MV-4-11 (cell line): ENCODE measurements at regions not wholly inside any gene's neighbourhood (a gene's known extent, or its start where the extent isn't known, plus 50 kb on each side); places are given as distances from the start of the nearest gene placed in this dataset.

Source experiments
- DNase-seq: peaks from one replicate; lab custom pipeline; 2025; lab: John Stamatoyannopoulos, UW

DNA sequence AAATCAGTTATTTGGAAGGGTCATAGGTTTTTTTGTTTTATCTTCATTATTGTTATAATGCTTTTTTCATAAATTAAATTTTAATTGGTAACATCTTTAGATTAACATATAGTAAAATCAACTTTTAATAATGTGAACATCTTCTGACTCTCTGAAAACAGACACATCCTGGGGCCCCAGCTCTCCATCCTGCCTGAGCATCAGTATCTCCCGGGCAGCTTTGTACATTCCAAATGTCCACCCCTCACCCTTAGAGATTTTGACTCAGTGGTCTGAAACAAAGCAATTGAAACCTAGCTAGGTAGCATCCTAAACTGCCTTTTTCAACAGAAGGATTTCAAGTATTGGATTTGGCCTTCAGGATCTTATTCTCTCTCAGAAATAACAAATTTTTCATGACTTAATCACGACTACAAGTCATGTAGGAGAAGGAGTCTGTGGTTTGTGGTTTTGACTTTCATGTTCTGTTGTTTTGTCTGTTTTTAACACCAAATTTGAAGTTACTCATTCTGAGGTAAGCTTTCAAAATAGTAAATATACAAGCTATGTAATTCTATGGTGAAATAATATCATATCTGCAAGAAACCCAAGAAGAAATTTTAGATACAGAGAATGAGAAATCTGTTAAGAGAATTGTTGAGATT lies 147.3 kb upstream of the UBE2E2 start:
- DNase-seq: peak; percentile 14

DNA sequence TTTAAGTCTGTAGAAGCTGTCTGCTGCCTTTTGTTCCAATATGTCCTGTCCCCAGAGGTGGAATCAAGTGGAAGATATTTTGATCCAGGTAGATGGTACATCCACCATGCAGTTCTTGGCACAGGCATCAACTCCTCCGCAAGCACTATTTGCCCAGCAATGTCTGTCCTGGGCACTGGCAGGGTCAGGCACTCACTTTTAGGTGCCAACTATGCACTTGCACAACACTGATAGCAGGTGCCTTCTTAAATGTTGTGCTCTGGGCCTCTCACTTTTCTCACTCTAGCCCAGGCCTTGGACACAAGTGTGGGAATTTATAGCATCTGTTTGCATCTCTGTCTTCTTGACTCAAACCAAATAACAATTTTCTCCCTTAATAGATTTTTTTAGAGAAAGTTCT lies 140.5 kb upstream of the UBE2E2 start:
- DNase-seq: no peak

DNA sequence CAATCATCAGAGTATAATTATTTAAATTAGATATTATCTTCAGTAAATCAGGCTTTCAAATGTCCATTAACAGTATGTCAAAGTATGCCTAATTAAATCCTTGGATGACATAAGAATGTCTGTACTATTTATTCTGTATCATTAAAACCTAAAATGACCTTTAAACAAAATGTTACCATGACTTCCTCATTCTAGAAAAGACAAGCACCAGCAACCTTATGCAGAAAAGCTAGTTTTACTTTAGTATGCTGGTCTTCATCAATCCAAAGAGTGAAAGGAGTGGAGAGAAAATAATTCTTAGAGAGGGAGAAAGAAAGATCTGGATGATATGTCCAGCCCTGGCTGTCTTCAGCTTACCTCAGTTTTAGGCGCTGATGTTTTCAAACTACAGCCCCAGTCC lies 140.1 kb upstream of the UBE2E2 start:
- no peak for DNase-seq

DNA sequence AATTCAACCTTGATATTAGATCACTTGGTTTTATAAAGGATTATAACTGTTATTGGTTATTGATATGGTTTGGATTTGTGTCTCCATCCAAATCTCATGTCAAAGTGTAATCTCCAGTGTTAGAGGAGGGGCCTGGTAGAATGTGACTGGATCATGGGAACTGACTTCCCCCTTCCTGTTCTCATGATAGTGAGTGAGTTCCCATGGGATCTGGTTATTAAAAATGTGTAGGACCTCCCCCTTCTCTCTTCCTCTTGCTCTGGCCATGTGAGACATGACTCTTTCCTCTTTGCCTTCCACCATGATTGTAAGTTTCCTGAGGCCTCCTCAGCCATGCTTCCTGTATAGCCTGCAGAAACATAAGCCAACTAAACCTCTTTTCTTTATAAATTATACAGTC lies 136.0 kb upstream of the UBE2E2 start:
- DNase-seq: no peak

DNA sequence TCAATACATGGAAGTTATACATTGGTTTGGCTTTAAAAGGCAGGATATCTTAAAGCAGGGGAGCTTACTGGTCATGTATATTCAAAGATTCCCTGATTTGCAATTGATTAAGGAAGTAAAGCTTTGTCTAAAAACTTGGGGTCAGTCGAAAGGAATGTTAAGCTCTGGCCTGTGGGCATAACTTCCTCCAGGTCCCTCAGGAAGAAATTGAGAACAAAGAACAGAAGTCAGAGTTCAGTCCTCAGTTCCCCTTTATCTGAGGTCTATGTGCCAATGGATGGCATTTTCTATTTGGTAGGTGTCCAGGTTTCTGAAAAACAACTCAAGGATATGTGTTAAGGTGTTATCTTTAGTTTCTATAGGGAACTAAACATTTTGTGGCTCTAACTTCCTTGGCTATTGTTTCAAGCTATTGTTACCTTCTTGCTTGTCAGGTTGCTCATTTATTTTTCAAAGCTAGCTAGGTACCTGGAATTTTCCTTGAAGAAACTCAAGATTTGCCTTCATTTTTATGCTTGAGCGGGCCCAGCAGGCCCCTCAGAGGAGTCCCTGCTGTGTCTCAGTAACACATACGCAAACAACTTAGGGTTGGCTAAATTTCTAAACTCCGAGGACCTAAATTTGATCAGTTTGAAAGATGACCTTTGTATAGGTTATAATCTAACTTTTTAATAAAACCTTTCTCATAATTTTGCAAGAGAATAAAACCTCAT lies 135.0 kb upstream of the UBE2E2 start:
- DNase-seq: peak; percentile 69

DNA sequence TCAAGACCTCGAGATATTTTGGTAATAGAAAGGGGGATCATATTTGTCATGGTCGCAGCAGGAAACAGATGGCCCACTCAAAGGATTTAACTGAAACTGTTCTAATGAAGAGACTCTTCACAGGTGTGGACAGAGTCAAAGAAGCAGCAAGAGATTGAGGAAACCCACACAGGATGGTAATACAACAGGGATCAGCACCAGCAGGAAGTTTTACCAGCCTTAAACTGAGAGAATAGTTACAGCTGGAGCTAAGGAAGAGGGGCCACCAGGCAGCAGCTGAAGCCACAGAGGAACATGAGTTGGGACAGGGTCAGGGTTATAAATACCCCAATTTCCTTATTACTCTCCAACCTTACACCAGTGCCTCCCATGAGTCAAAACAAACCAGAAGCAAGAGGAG lies 131.8 kb upstream of the UBE2E2 start:
- no peak for DNase-seq

DNA sequence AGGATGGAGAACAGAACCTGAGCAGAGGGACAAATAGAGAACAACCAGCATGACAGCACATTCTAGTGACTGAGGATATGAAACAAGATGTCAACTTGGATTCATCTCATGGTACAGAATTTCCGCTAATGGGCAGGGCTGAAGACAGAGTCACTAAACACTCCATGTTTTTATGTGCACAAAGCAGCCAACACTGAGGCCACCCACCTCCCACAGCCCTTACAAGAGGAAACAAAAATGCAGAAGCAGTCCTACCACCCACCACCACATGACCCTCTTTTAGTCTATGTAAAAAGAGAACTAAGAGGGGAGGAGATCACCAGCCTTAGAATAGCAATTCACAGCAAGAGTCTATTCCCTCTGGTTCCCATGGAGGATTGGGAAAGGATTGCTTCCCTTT lies 131.4 kb upstream of the UBE2E2 start:
- DNase-seq: peak; percentile 95

DNA sequence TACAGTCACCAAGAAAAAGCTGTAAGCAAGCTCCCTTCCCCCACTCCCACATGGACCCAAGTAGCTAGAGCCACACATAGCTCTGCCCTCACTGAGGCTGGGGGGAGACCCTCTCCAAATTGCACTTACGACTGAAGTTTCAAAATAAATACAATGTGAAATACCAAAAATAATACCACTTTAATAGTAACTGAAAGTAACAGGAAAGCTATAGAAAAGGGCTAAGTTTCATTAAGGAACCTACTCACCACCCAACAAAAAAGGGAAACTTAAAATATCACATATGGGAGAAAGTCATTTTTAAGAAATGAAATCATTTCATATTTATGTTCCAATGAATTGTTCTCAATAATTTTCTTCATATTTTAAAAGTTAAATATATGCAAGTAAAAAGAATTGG lies 130.4 kb upstream of the UBE2E2 start:
- DNase-seq: peak; percentile 29

DNA sequence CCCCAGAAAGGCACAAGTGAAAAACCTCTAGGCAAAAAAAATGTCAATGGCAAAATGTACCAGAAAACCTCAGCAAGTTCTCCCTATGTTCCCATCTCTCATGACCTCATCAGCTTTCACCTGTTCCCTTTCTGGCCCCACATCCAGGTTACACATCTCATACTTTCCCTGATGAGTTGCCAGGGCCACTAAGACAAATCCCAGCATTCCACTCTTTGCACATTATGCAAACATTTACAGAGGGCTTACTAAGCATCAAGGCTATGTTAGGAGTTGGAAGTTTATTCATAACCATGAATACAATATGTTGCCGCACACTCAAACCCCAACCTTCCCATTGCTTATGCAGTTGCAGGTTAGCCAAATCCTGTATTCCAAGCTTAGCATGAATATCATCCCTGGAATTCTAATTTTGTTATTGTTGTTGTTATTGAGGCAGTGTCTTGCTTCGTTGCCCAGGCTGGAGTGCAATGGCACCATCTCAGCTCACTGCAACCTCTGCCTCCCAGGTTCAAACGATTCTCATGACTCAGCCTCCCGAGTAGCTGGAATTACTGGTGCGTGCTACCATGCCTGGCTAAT lies 129.3 kb upstream of the UBE2E2 start:
- DNase-seq: no peak

DNA sequence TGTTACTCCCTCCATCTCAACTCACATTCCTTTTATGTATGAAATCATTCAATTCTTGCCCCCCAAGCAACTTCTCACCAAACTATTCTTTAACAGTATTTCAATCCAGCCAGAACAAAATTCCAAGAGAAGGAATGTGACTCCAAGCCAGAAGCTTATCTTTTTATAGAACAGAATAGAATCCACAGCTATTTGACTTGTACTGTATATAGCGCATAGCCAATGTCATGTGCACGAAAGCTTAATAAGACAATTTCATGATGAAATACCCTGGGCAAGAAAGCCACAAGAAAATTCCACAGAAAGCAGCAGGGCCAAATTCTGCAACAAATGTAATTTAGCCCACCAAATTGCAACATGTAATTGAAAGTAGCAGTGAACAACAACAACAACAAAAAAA lies 127.6 kb upstream of the UBE2E2 start:
- peak; percentile 48 for DNase-seq

DNA sequence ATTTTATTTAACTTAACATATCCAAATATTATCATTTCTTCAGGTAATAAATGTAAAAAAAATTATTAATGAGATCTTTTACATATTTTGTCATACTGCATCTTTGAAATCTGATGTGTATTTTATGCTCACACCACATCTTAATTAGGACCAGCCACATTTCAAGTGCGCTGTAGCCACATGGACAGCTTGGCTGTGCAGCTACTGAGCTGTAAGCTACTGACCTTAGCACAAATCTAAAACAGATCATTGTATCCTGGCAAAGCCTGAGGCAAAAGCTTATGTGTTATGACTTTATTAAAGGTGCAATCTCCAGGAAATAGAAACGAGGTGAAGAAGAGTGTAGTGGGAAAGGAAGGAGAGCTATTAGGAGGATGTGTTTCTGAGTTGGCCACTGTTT lies 126.7 kb upstream of the UBE2E2 start:
- no peak for DNase-seq

DNA sequence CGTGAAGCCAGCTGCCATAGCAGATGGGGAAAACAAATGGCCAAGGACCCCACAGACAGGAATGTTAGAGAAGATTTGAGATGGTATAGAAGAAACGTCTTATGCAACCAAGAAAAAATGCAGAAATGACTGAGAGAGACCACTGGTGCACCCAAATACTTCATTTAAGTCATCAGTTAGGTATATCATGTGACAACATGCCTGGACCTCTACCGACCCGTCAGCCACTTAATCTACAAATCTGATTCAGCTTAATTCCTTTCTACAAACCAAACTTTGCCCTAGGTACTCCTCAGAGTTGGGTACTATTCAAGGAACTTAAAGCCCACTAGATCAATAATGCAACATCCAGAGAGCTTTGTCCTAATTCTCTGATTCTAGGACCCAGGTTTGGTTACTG lies 126.0 kb upstream of the UBE2E2 start:
- DNase-seq: no peak

DNA sequence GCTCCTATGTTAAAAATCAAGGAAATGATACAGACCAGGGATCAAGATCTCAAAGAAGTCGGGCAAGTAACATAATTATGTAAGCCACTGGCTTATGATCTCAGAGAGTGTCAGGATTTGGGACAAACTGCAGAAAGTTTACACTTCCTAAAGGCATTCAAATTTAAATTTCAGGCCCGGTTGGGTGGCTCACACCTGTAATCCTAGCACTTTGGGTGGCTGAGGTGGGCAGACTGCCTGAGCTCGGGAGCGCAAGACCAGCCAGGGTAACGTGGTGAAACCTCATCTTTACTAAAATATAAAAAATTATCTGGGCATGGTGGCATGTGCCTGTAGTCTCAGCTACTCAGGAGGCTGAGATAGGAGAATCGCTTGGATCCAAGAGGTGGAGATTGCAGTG lies 124.4 kb upstream of the UBE2E2 start:
- DNase-seq: no peak

DNA sequence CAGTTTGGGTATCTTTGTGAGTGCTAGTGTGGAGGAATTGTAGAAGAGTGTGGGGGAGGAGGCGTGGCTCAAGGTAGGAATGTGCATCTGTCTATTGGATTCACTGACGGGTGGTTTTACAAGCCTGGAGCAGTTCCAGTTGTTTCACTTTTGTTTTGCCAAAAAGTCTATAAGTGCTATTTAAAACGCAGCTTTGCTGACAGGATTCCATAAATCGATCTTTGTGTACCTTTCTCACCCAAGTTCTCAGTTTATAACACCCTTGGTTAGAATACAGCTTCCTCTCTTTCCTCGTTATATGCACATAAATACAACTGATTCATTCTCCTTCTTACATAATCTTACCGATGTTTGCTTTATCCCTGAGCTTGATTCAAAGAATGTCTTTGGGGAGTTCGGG lies 123.2 kb upstream of the UBE2E2 start:
- no peak for DNase-seq

DNA sequence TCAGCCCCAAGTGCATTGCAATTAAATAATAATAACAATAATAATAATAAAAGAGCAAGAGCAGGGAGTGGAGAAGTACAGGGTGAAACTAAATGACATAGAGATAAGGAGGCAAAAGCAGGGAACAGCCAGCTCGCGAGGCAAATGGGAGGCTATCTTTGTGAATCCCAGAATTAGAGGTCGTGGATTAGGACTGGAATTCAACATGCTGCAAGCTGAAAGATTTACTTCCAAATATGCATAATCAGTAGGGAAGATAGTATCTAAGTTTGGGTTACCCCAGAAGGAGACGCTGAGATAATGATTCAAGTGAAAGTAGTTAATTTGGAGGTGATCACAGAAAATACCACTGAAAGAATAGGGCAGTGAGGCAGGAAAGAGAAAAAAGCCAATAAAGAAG lies 119.4 kb upstream of the UBE2E2 start:
- no peak for DNase-seq

DNA sequence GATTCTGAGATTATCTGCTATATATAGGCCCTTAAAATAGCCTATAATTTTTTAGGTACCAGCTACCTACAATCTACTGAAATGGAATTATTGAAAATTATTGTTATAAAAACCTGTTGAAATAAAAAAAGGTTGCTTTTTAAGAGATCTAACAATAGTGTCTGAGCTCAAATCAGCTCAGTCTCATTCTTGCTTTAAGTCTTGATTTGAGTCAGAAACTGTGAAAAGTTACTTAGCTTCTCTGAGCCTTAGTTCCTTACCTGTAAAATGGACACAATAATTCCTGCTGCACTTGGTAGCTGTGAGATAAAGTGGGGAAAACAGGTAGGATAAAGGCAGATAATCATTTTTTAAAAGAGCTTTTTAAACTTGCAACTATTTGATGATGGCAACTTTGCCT lies 118.8 kb upstream of the UBE2E2 start:
- DNase-seq: no peak

DNA sequence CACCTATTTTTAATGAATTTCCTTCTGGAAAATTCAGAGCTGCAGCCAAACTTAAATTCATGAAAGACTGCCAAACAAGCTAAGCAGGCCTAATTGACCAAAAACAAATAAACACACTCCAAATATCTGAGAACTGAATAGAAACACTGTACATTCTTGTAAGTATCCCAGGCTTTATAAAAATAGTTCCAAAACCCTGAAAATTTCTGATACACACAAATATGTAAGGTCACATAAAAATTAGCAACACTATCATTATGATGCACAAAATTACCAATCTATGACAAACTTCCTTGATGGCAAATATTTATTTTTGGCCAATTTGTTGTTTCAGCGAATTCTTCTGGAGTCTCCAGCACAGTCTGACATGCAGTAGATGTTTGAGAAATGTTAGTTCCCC lies 117.9 kb upstream of the UBE2E2 start:
- DNase-seq: no peak

DNA sequence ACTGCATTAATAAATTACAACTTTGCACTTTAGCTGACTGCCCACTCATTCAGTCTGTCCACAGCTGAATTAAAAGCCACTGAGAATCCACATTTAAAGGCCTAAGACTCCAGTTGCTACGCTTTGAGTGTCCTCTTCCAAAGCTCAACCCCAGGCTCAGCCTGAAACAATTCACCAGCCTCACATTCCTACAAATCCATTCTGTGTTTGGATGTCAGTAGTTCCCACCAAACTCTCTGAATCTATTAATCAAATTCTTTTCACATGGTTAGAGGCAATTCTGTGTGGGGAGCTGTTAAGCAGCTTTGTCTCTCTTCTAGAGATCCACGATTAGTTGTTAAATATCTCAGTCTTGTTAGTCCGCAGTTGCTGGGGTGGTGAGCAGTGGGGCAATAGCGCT lies 116.8 kb upstream of the UBE2E2 start:
- DNase-seq: no peak

DNA sequence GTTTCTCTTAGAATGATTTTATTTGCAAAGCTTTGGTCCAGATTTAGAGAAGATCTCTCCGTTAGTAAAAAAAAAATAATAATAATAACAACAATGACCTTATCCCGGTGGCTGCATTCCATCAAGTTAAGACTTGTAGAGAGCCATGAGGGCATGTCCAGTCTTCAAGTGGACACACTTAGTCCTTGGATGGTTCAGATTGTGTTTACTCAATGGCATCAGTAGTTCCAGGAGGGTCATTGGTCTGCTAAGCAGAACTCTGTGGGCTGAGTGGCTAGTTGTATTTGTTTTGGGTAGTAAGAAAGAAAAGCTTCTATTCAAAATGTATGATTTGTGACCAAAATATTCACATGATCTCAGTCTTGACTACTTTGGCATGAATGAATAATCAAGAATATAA lies 116.3 kb upstream of the UBE2E2 start:
- DNase-seq: no peak

DNA sequence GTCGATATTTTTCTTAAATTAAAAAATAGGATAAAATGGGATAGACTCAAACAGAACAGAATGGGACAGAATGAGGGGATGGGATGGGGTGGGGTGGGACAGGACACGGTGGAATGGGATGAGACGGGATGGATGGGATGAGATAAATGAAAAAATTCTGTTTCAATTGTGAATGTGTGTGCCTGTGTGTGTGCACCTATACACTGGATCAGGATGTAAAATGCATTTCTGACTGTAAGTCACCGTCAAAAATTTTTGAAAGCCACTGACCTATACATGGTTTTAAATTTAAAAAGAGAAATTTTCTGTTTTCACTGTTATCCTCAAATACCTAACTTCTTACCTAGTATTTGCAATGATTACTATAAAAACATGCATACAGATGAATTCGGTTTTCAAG lies 108.7 kb upstream of the UBE2E2 start:
- no peak for DNase-seq

DNA sequence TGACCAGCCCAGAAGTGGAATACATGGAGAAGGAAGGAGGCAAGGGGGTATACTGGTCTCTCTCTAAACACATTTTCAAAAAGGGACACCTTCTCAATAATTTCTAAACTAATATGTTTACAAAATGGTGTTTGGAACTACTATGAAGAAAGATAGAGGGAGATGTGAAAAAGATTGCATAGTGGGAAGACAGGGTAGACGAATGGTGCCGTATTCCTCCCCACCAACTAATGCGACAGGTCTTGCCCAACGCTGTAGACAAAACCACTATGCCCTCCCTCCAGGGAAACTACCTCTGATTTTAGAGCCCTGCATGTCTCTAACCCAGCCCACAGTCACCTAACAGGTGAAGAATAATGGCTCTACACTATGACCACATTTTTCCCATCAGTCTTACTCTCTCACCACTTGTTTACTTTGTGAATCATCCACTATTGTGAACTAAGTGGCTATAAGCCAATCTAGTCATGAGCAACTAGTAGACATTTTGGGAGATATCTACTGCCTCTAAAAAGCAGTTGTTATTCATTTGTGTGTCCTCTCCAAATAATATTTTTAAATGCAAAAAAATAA lies 108.2 kb upstream of the UBE2E2 start:
- DNase-seq: no peak

DNA sequence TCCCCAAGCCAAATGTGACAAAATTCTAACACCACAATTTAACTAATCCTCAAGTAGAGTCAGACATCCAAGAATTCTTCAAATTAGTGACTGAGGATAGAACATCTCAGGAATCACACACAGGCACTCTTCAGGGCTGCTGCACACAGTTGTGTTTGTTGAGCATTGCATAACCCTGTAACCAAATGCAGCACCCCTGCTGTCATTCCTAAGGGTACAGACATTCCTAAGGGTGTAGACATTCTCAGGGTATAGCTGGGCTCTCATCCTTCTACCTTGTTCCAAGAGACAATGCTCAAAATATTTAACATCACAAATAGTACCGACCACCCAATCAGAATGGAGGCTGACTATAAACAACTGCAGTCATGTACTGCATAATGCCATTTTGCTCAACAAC lies 107.1 kb upstream of the UBE2E2 start:
- no peak for DNase-seq

DNA sequence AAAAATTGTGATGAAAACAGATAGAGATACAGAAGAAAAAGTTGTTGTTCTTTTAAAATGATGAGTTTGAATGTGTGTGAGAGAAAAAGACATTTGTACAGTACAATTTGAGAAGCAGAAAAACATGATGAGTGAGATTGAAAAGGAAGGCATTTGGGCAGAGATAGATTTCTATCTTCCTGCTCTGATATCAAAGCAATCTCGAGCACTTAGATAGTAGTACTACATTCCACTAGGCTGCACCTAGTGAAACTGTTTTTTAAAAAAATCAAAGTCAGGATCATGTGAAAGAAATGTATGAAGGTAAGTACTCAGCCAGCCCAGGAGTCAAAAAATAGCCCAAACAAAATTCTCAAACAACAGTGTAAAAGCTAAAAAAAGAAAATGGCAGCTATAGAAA lies 104.1 kb upstream of the UBE2E2 start:
- DNase-seq: no peak

DNA sequence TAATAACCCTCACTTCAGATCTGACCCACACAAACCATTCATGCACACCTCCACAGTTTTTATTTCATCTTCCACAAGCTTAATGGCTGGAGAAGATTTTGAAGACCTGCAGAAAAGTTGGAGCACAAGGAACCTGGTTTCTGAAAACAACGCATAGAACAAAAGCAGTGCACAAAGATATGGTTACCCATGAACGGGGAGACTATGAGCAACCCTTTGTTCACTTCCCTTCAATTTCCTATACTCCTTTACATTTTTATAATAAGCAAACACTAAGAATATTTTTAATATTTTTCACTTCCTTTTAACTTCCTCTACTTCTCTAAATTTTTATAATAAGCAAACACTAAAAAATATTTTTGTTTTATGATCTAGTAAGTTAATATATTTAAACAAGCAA lies 103.5 kb upstream of the UBE2E2 start:
- DNase-seq: no peak
